ENCODE measurements at regions not wholly inside any gene's neighbourhood (a gene's known extent, or its start where the extent isn't known, plus 50 kb on each side); places are given as distances from the start of the nearest gene placed in this dataset.

DNA sequence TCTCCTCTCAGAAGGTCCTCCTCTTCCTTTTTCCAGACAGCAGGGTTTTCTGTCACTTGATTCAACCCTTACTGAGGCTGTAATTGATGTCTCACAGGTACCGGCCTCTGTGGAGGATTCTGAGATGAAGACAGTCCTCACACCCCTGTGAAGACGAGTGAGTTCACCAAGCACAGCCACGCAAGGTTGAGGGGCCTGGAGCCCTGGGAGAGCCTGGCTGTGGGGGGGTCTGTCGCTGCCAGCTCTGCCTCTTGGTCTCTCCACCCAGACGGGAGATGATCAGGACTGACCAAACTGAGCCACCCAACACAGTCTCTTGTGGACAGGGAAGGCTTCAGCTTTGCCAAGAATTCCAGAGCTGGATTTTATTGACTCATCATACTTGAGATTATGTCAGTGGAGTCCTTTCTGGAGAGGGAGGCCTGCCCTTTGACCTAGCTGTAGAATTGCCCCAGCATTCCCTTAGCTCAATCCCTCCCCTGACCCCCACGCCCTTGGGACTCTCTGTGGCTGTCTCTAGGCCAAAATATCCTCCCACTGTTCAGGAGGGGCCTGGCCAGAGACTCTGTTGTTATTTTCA lies 51.1 kb upstream of the CRHR1 start (continued):
- TF ChIP-seq ZNF792 (tag by site-specific recombination; IDR thresholded peaks at IDR 0.05) (no peak), ZBTB20 (tag by site-specific recombination; IDR thresholded peaks at IDR 0.05) (no peak), ZNF426 (tag by site-specific recombination; IDR thresholded peaks at IDR 0.05) (no peak), ZNF175 (tag by site-specific recombination; IDR thresholded peaks at IDR 0.05) (no peak), ZNF449 (tag by site-specific recombination; IDR thresholded peaks at IDR 0.05) (no peak), ZNF121 (tag by site-specific recombination; IDR thresholded peaks at IDR 0.05) (no peak), ZBTB1 (tag by site-specific recombination; IDR thresholded peaks at IDR 0.05) (no peak), GLI4 (tag by site-specific recombination; IDR thresholded peaks at IDR 0.05) (no peak), SP3 (tag by site-specific recombination; IDR thresholded peaks at IDR 0.05) (no peak)
- TF ChIP-seq, protein P1, sequence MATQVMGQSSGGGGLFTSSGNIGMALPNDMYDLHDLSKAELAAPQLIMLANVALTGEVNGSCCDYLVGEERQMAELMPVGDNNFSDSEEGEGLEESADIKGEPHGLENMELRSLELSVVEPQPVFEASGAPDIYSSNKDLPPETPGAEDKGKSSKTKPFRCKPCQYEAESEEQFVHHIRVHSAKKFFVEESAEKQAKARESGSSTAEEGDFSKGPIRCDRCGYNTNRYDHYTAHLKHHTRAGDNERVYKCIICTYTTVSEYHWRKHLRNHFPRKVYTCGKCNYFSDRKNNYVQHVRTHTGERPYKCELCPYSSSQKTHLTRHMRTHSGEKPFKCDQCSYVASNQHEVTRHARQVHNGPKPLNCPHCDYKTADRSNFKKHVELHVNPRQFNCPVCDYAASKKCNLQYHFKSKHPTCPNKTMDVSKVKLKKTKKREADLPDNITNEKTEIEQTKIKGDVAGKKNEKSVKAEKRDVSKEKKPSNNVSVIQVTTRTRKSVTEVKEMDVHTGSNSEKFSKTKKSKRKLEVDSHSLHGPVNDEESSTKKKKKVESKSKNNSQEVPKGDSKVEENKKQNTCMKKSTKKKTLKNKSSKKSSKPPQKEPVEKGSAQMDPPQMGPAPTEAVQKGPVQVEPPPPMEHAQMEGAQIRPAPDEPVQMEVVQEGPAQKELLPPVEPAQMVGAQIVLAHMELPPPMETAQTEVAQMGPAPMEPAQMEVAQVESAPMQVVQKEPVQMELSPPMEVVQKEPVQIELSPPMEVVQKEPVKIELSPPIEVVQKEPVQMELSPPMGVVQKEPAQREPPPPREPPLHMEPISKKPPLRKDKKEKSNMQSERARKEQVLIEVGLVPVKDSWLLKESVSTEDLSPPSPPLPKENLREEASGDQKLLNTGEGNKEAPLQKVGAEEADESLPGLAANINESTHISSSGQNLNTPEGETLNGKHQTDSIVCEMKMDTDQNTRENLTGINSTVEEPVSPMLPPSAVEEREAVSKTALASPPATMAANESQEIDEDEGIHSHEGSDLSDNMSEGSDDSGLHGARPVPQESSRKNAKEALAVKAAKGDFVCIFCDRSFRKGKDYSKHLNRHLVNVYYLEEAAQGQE (tag by site-specific recombination; IDR thresholded peaks at IDR 0.05), result no peak
- TF ChIP-seq, protein P2, sequence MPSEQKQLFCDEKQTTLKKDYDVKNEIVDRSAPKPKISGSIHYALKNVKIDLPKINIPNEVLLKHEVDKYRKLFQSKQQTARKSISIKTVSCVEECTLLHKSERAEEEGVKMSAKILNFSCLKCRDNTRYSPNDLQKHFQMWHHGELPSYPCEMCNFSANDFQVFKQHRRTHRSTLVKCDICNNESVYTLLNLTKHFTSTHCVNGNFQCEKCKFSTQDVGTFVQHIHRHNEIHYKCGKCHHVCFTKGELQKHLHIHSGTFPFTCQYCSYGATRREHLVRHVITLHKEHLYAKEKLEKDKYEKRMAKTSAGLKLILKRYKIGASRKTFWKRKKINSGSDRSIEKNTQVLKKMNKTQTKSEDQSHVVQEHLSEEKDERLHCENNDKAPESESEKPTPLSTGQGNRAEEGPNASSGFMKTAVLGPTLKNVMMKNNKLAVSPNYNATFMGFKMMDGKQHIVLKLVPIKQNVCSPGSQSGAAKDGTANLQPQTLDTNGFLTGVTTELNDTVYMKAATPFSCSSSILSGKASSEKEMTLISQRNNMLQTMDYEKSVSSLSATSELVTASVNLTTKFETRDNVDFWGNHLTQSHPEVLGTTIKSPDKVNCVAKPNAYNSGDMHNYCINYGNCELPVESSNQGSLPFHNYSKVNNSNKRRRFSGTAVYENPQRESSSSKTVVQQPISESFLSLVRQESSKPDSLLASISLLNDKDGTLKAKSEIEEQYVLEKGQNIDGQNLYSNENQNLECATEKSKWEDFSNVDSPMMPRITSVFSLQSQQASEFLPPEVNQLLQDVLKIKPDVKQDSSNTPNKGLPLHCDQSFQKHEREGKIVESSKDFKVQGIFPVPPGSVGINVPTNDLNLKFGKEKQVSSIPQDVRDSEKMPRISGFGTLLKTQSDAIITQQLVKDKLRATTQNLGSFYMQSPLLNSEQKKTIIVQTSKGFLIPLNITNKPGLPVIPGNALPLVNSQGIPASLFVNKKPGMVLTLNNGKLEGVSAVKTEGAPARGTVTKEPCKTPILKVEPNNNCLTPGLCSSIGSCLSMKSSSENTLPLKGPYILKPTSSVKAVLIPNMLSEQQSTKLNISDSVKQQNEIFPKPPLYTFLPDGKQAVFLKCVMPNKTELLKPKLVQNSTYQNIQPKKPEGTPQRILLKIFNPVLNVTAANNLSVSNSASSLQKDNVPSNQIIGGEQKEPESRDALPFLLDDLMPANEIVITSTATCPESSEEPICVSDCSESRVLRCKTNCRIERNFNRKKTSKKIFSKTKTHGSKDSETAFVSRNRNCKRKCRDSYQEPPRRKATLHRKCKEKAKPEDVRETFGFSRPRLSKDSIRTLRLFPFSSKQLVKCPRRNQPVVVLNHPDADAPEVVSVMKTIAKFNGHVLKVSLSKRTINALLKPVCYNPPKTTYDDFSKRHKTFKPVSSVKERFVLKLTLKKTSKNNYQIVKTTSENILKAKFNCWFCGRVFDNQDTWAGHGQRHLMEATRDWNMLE (tag by site-specific recombination; conservative IDR thresholded peaks at IDR 0.05; ENCODE audit: low read depth), result no peak
- TF ChIP-seq, protein P3, sequence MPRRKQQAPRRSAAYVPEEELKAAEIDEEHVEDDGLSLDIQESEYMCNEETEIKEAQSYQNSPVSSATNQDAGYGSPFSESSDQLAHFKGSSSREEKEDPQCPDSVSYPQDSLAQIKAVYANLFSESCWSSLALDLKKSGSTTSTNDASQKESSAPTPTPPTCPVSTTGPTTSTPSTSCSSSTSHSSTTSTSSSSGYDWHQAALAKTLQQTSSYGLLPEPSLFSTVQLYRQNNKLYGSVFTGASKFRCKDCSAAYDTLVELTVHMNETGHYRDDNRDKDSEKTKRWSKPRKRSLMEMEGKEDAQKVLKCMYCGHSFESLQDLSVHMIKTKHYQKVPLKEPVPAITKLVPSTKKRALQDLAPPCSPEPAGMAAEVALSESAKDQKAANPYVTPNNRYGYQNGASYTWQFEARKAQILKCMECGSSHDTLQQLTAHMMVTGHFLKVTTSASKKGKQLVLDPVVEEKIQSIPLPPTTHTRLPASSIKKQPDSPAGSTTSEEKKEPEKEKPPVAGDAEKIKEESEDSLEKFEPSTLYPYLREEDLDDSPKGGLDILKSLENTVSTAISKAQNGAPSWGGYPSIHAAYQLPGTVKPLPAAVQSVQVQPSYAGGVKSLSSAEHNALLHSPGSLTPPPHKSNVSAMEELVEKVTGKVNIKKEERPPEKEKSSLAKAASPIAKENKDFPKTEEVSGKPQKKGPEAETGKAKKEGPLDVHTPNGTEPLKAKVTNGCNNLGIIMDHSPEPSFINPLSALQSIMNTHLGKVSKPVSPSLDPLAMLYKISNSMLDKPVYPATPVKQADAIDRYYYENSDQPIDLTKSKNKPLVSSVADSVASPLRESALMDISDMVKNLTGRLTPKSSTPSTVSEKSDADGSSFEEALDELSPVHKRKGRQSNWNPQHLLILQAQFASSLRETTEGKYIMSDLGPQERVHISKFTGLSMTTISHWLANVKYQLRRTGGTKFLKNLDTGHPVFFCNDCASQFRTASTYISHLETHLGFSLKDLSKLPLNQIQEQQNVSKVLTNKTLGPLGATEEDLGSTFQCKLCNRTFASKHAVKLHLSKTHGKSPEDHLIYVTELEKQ (tag by site-specific recombination; IDR thresholded peaks at IDR 0.05; ENCODE audit: borderline replicate concordance), result no peak

GRCh38 chr17:45733781-45734180 lies 50.3 kb upstream of the CRHR1 start:
- Histone ChIP-seq H3K9me3 (ENCODE audit: control insufficient read depth, insufficient read depth, low read depth, low read length) (no peaks in the 10 kb centered on the region), H3K36me3 (ENCODE audit: control insufficient read depth in 2 of 2, insufficient read depth in 1 of 2, low read length in 2 of 2) (no peaks in the 10 kb centered on the region), H3K4me3 (ENCODE audit: low read depth, low read length) (no peak overlapping the region), H3K27ac (ENCODE audit: extremely low read depth, low read depth, low read length) (no peak overlapping the region), H3K4me1 (ENCODE audit: control insufficient read depth, insufficient read depth, low read length) (no peaks in the 10 kb centered on the region)
- ChIA-PET POLR2A (no interaction called here), CTCF (interaction anchor here (0.6 to 2.2 kb wide), 3 partner anchors 14 to 215 kb away, joined by 3 to 9 read pairs (median 3); no protein-coding TSS in a partner anchor)
- TF ChIP-seq ZSCAN30 (tag by site-specific recombination; IDR thresholded peaks at IDR 0.05) (no peak), ZNF2 (tag by site-specific recombination; IDR thresholded peaks at IDR 0.05) (no peak), ZNF629 (tag by site-specific recombination; IDR thresholded peaks at IDR 0.05) (no peak), ZNF48 (tag by site-specific recombination; IDR thresholded peaks at IDR 0.05) (no peak), ZNF211 (tag by site-specific recombination; IDR thresholded peaks at IDR 0.05; ENCODE audit: low read depth) (no peak), ZNF747 (tag by site-specific recombination; IDR thresholded peaks at IDR 0.05) (no peak), GLI4 (tag by site-specific recombination; IDR thresholded peaks at IDR 0.05) (no peak), SETDB1 (IDR thresholded peaks at IDR 0.05; ENCODE audit: insufficient read length, low read length) (no peak), ZNF585B (tag by site-specific recombination; IDR thresholded peaks at IDR 0.05) (no peak), ZFP37 (tag by site-specific recombination; IDR thresholded peaks at IDR 0.05) (no peak), KLF16 (tag by site-specific recombination; IDR thresholded peaks at IDR 0.05) (no peak)
- TF ChIP-seq, protein P4, sequence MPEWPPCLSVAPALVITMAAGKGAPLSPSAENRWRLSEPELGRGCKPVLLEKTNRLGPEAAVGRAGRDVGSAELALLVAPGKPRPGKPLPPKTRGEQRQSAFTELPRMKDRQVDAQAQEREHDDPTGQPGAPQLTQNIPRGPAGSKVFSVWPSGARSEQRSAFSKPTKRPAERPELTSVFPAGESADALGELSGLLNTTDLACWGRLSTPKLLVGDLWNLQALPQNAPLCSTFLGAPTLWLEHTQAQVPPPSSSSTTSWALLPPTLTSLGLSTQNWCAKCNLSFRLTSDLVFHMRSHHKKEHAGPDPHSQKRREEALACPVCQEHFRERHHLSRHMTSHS (tag by site-specific recombination; IDR thresholded peaks at IDR 0.05), result no peak

All from HEK293 (cell line).